NT2/D1 (cell line): ENCODE measurements at regions not wholly inside any gene's neighbourhood (a gene's known extent, or its start where the extent isn't known, plus 50 kb on each side); places are given as distances from the start of the nearest gene placed in this dataset.

Experiments used
- SUZ12 ChIP-seq: IDR thresholded peaks from 2 replicates; pipeline ENCODE4 v1.6.1; 2011; ENCODE audit not compliant: insufficient read length, insufficient read depth; ENCODE audit errors: extremely low read depth
- YY1 ChIP-seq: IDR thresholded peaks from 2 replicates; pipeline ENCODE4 v1.6.1; 2011; ENCODE audit not compliant: insufficient read length, insufficient read depth
- ZNF274 ChIP-seq: IDR thresholded peaks from 2 replicates; pipeline ENCODE4 v1.6.1; 2011; ENCODE audit warnings: mild to moderate bottlenecking, low read depth, low read length

GRCh38 chr18:73933685-73934084 is 213.9 kb downstream of the FBXO15 start:
- TF ChIP-seq ZNF274 (no peak), YY1 (no peak), SUZ12 (no peak)
